CD4-positive, CD25-positive, alpha-beta regulatory T cell (primary cell): ENCODE measurements at regions not wholly inside any gene's neighbourhood (a gene's known extent, or its start where the extent isn't known, plus 50 kb on each side); places are given as distances from the start of the nearest gene placed in this dataset.
"Not testable (repeated sequence)": the region's sequence is repeated elsewhere in the genome, so short reads cannot be mapped to it uniquely, and the experiment has no call there.

ENCODE experiments used
- ATAC-seq, 2 donors: fragments of 150-1000 bp; cut with Tn5 transposase; one replicate each; pipeline ENCODE4 v1.10.0; 2021; ENCODE audit warnings: low read depth in 2 of 2, moderate number of reproducible peaks in 2 of 2, moderate library complexity in 1 of 2
- DNase-seq, 3 donors: peaks; one replicate each; pipeline versions ENCODE4 v3.0.0 to v3.0.0-alpha.2; 2012 to 2022; ENCODE audit warnings: mixed read lengths in 1 of 3
- H3K27ac ChIP-seq: one replicate; pipeline ENCODE4 v1.7.0; 2013; ENCODE audit warnings: mild to moderate bottlenecking, low read length; ENCODE audit not compliant: insufficient read depth, poor library complexity, severe bottlenecking
- H3K27me3 ChIP-seq: one replicate; pipeline ENCODE4 v1.7.0; 2013; ENCODE audit warnings: low read length; ENCODE audit not compliant: control insufficient read depth, insufficient read depth
- H3K36me3 ChIP-seq: one replicate; pipeline ENCODE4 v1.7.0; 2013; ENCODE audit warnings: mild to moderate bottlenecking, low read length, moderate library complexity; ENCODE audit not compliant: control insufficient read depth, insufficient read depth
- H3K4me1 ChIP-seq: 2 replicates; pipeline ENCODE4 v1.7.0; 2013; ENCODE audit warnings: mild to moderate bottlenecking, low read length; ENCODE audit not compliant: insufficient read depth, control insufficient read depth, poor library complexity, severe bottlenecking
- H3K4me3 ChIP-seq: one replicate; pipeline ENCODE4 v1.7.0; 2013; ENCODE audit warnings: low read depth, mild to moderate bottlenecking, low read length, moderate library complexity
- H3K9me3 ChIP-seq, 2 experiments: 1 replicate in 1 of 2; 2 replicates in 1 of 2; pipeline ENCODE4 v1.7.0; 2013; ENCODE audit warnings: low read length in 2 of 2, mild to moderate bottlenecking in 1 of 2, moderate library complexity in 1 of 2; ENCODE audit not compliant: control insufficient read depth in 2 of 2
- H3K27ac Mint-ChIP-seq, 3 donors: one replicate each; pipeline ENCODE4 v1.8.0; 2020 to 2022; ENCODE audit warnings: mild to moderate bottlenecking in 3 of 3, mixed read lengths in 3 of 3, moderate library complexity in 2 of 3
- H3K27me3 Mint-ChIP-seq: one replicate; pipeline ENCODE4 v1.8.0; 2022; ENCODE audit warnings: mild to moderate bottlenecking, mixed read lengths
- H3K36me3 Mint-ChIP-seq: one replicate; pipeline ENCODE4 v1.8.0; 2020; ENCODE audit warnings: mixed read lengths
- H3K4me1 Mint-ChIP-seq, 4 donors: one replicate each; pipeline ENCODE4 v1.8.0; 2020 to 2022; ENCODE audit warnings: mixed read lengths in 4 of 4, mild to moderate bottlenecking in 1 of 4
- H3K4me3 Mint-ChIP-seq, 4 donors: one replicate each; pipeline ENCODE4 v1.8.0; 2020 to 2022; ENCODE audit warnings: mild to moderate bottlenecking in 4 of 4, mixed read lengths in 4 of 4, moderate library complexity in 3 of 4
- H3K9me3 Mint-ChIP-seq, 7 donors: one replicate each; pipeline ENCODE4 v1.8.0; 2020 to 2022; ENCODE audit warnings: mixed read lengths in 7 of 7, mild to moderate bottlenecking in 3 of 7, moderate library complexity in 2 of 7

DNA sequence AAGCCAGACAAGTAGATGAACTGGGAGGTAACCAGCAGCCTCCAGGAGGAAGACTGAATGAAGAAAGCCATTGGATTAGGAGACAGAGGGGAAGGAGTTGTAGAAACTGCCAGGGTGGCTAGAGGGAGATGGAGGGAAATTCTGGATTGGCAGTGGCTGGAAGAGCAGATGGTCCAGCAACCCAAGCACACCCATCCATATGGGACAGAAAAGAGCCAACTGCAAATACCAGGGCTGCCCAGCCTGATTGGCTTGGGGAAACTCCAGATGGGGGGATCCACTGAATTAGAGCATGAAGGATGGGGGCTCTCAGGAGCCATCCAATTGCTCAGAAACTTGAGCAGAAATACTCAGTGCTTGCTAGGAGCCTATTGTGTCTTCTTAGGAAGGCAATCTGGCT lies 173.5 kb upstream of the EPB41L3 start:
- Histone ChIP-seq H3K36me3 (no peaks in the 10 kb centered on the region), H3K27ac (no peak overlapping the region), H3K9me3 (no peaks in the 10 kb centered on the region), H3K27me3 (no peaks in the 10 kb centered on the region), H3K4me1 (no peaks in the 10 kb centered on the region), H3K4me3 (no peak overlapping the region)
- H3K27me3 Mint-ChIP-seq = no peaks in the 10 kb centered on the region
- DNase-seq (no peak), ATAC-seq (no peak)
- no peak overlapping the region for H3K27ac Mint-ChIP-seq
- peaks cover 0 to 2% (median 0%) of the 10 kb centered on the region in 7 donors for H3K9me3 Mint-ChIP-seq
- peaks cover 4% of the 10 kb centered on the region for H3K36me3 Mint-ChIP-seq
- no peaks in the 10 kb centered on the region for H3K4me1 Mint-ChIP-seq
- H3K4me3 Mint-ChIP-seq = no peak overlapping the region

GRCh38 chr18:5710676-5711075 lies 166.9 kb upstream of the EPB41L3 start:
- H3K9me3 ChIP-seq = no peaks in the 10 kb centered on the region
- no peaks in the 10 kb centered on the region for H3K36me3 ChIP-seq
- no peaks in the 10 kb centered on the region for H3K4me1 Mint-ChIP-seq
- peaks cover 0 to 2% (median 0%) of the 10 kb centered on the region in 7 donors for H3K9me3 Mint-ChIP-seq
- H3K4me3 ChIP-seq = no peak overlapping the region
- H3K36me3 Mint-ChIP-seq = no peaks in the 10 kb centered on the region
- H3K27me3 Mint-ChIP-seq = peaks cover 4% of the 10 kb centered on the region
- DNase-seq (no peak), ATAC-seq (no peak)
- no peak overlapping the region for H3K27ac Mint-ChIP-seq
- H3K4me1 ChIP-seq = no peaks in the 10 kb centered on the region
- no peak overlapping the region for H3K27ac ChIP-seq
- no peak overlapping the region for H3K4me3 Mint-ChIP-seq
- H3K27me3 ChIP-seq = no peaks in the 10 kb centered on the region

GRCh38 chr18:5710235-5710634 lies 166.4 kb upstream of the EPB41L3 start:
- H3K4me3 ChIP-seq = no peak overlapping the region
- no peak overlapping the region for H3K27ac Mint-ChIP-seq
- no peaks in the 10 kb centered on the region for H3K9me3 ChIP-seq
- H3K36me3 ChIP-seq = no peaks in the 10 kb centered on the region
- no peaks in the 10 kb centered on the region for H3K27me3 ChIP-seq
- no peak overlapping the region for H3K4me3 Mint-ChIP-seq
- H3K27ac ChIP-seq = no peak overlapping the region
- peaks cover 4% of the 10 kb centered on the region for H3K27me3 Mint-ChIP-seq
- ATAC-seq = no peak
- no peak for DNase-seq
- H3K9me3 Mint-ChIP-seq = peaks cover 0 to 4% (median 0%) of the 10 kb centered on the region in 7 donors
- no peaks in the 10 kb centered on the region for H3K4me1 ChIP-seq
- H3K36me3 Mint-ChIP-seq = no peaks in the 10 kb centered on the region
- H3K4me1 Mint-ChIP-seq = no peaks in the 10 kb centered on the region

DNA sequence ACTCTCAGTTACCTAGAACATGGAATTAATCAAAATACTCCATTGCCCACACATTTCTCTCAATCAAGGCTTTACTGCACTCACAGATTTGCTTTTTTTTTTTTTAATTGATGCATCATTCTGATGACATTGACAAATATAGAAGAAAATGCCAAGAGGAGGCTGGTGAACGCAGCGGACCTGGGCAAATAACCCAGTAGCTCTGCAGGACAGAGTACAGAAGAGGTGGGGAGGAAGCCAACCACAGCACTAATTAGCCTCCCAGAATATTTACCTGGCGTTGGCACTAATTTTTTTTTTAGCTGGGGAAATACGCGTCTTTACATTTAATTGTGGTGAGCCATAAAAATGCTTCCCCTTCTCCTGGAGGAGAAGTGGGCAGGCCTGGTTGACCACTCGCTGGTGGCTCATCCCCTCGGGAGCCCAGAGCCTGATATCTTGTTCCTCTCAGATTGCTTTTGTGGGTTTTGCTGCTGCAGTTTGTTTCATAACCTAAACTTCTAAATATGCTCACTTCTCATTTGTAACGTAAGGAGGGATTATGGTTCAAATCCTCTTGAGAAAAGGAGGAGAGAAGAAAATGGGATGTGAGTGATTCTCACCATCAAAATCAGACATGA lies 165.8 kb upstream of the EPB41L3 start:
- Mint-ChIP-seq H3K4me3 (no peak overlapping the region), H3K27me3 (peaks cover 4% of the 10 kb centered on the region), H3K27ac (no peak overlapping the region), H3K9me3 (peaks cover 0 to 4% (median 0%) of the 10 kb centered on the region in 7 donors), H3K36me3 (no peaks in the 10 kb centered on the region), H3K4me1 (no peaks in the 10 kb centered on the region)
- H3K27ac ChIP-seq = no peak overlapping the region
- no peak overlapping the region for H3K4me3 ChIP-seq
- ATAC-seq (no peak), DNase-seq (no peak)
- H3K27me3 ChIP-seq = no peaks in the 10 kb centered on the region
- H3K36me3 ChIP-seq = no peaks in the 10 kb centered on the region
- H3K9me3 ChIP-seq = no peaks in the 10 kb centered on the region
- no peaks in the 10 kb centered on the region for H3K4me1 ChIP-seq

DNA sequence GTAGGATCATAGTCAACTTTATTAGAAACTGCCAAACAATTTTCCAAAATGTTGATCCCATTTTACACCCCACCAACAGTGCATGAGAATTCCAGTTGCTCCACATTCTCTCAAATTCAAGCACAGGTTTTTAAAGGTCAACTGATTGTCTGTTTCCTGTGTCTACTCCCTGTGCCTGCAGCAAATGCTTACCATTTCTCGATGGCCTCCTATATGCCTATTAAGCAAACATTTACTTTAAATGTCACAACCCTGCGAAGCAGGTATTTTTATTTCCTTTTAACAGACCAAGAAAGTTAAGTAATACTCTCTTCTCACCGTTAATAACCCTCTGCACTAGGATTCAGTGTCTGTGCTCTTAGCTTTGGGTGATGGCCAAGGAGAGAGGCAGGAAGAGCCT lies 163.8 kb upstream of the EPB41L3 start:
- no peaks in the 10 kb centered on the region for H3K36me3 ChIP-seq
- no peaks in the 10 kb centered on the region for H3K4me1 Mint-ChIP-seq
- no peak for DNase-seq
- H3K9me3 ChIP-seq = no peaks in the 10 kb centered on the region
- no peak for ATAC-seq
- no peak overlapping the region for H3K27ac ChIP-seq
- H3K9me3 Mint-ChIP-seq = peaks cover 0 to 2% (median 0%) of the 10 kb centered on the region in 7 donors
- no peak overlapping the region for H3K4me3 ChIP-seq
- H3K36me3 Mint-ChIP-seq = no peaks in the 10 kb centered on the region
- H3K4me1 ChIP-seq = no peaks in the 10 kb centered on the region
- peaks cover 4% of the 10 kb centered on the region for H3K27me3 Mint-ChIP-seq
- H3K27me3 ChIP-seq = no peaks in the 10 kb centered on the region
- no peak overlapping the region for H3K27ac Mint-ChIP-seq
- H3K4me3 Mint-ChIP-seq = no peak overlapping the region

GRCh38 chr18:5705393-5705792 lies 161.6 kb upstream of the EPB41L3 start:
- no peaks in the 10 kb centered on the region for H3K9me3 ChIP-seq
- no peaks in the 10 kb centered on the region for H3K27me3 ChIP-seq
- H3K27ac Mint-ChIP-seq = no peak overlapping the region
- H3K4me1 Mint-ChIP-seq = no peaks in the 10 kb centered on the region
- no peak for ATAC-seq
- no peak overlapping the region for H3K4me3 ChIP-seq
- no peaks in the 10 kb centered on the region for H3K4me1 ChIP-seq
- H3K36me3 ChIP-seq = no peaks in the 10 kb centered on the region
- H3K36me3 Mint-ChIP-seq = no peaks in the 10 kb centered on the region
- no peak for DNase-seq
- H3K27me3 Mint-ChIP-seq = peaks cover 4% of the 10 kb centered on the region
- H3K27ac ChIP-seq = no peak overlapping the region
- peaks cover 0 to 2% (median 0%) of the 10 kb centered on the region in 7 donors for H3K9me3 Mint-ChIP-seq
- no peak overlapping the region for H3K4me3 Mint-ChIP-seq

- no peak for ATAC-seq
- Histone ChIP-seq H3K27ac (no peak overlapping the region), H3K4me3 (no peak overlapping the region), H3K4me1 (no peaks in the 10 kb centered on the region), H3K27me3 (no peaks in the 10 kb centered on the region), H3K36me3 (no peaks in the 10 kb centered on the region), H3K9me3 (no peaks in the 10 kb centered on the region)
- peaks cover 4% of the 10 kb centered on the region for H3K27me3 Mint-ChIP-seq
- no peak overlapping the region for H3K4me3 Mint-ChIP-seq
- DNase-seq = no peak
- peaks cover 0 to 2% (median 0%) of the 10 kb centered on the region in 7 donors for H3K9me3 Mint-ChIP-seq
- H3K27ac Mint-ChIP-seq = no peak overlapping the region
- H3K36me3 Mint-ChIP-seq = no peaks in the 10 kb centered on the region
- no peaks in the 10 kb centered on the region for H3K4me1 Mint-ChIP-seq
Measured at GRCh38 chr18:5704847-5705246, 161.1 kb upstream of the EPB41L3 start.

DNA sequence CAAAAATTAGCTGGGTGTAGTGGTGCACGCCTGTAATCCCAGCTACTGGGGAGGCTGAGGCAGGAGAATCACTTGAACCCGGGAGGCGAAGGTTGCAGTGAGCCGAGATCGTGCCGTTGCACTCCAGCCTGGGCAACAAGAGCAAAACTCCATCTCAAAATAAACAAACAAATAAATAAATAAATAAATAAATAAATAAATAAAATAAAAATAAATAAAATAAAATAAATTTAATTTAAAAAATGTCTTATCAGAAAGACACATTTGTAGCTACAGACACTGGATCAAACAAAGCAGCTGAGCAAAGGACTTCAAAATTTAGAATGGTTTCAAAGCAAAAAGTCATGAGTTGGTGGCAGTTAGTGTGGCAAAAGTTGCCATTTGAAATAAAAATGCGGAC lies 158.2 kb upstream of the EPB41L3 start:
- not testable (repeated sequence) for H3K4me1 Mint-ChIP-seq, H3K27me3 Mint-ChIP-seq, H3K9me3 Mint-ChIP-seq, H3K4me3 ChIP-seq, ATAC-seq, H3K36me3 ChIP-seq, H3K27me3 ChIP-seq, H3K36me3 Mint-ChIP-seq, H3K27ac ChIP-seq, DNase-seq, H3K27ac Mint-ChIP-seq, H3K4me3 Mint-ChIP-seq, H3K4me1 ChIP-seq, H3K9me3 ChIP-seq
